ENCODE measurements at regions not wholly inside any gene's neighbourhood (a gene's known extent, or its start where the extent isn't known, plus 50 kb on each side); places are given as distances from the start of the nearest gene placed in this dataset.

GRCh38 chr12:71335151-71335962 is 104.2 kb upstream of the LGR5 start:
- TF ChIP-seq CTCF (IDR thresholded peaks at IDR 0.05), result no peak
- no peak for TF ChIP-seq POLR2A (IDR thresholded peaks at IDR 0.05)
